Activated CD8-positive, alpha-beta memory T cell treated with anti-CD3 and anti-CD28 coated beads, Interleukin-2, amount 50 U/mL, for 4 hours (primary cell): ENCODE measurements at regions not wholly inside any gene's neighbourhood (a gene's known extent, or its start where the extent isn't known, plus 50 kb on each side); places are given as distances from the start of the nearest gene placed in this dataset.
"Not testable (repeated sequence)": the region's sequence is repeated elsewhere in the genome, so short reads cannot be mapped to it uniquely, and the experiment has no call there.

ENCODE experiments used
- DNase-seq: peaks from one replicate; pipeline ENCODE4 v3.0.0-alpha.2; 2020

DNA sequence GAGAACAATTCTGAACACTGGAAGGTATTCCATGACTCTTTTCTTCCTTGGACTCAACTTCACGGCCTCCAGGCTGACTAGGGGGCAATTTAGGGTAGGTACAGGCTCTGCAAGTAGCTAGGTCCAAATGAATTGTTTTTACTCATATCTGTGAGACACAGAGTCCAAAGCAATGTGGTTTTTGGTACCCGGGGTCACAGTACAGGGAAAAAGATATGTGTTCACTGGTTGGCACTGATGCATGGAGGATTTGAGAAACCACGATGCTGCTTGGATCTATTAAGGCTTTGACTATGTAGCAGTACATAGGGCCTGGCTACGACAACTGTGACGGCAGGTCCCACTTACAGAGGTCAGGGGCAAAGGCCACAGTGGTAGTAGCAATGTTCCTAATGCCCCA is 200.6 kb downstream of the DUSP10 start:
- DNase-seq: no peak

DNA sequence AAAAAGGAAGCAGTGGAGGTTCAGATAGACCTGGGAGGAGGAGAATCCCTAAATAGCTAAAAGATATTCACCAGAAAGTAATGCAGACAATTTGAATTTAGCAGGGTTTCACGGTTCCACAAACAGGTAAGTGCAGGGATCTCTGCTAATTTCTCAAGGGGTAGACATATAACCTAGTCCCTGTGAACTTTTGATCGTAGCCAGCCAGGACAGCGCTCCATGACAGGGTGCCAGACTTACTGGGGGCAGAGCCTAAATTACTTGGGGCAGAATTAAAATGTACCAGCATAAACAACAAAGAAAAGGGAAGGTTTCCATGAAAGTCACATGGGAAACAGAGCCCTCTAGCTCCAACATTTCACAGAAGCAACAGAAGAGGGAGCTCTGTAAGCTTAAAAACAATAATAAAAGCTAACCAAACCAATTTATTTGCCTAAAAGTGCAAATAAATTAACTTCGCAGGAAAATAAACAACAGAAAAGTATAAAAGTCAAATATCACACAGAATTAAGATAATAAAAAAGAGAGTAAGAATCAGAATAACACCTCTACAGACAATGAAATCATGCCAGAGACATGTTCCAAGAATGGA is 198.3 kb downstream of the DUSP10 start:
- no peak for DNase-seq

DNA sequence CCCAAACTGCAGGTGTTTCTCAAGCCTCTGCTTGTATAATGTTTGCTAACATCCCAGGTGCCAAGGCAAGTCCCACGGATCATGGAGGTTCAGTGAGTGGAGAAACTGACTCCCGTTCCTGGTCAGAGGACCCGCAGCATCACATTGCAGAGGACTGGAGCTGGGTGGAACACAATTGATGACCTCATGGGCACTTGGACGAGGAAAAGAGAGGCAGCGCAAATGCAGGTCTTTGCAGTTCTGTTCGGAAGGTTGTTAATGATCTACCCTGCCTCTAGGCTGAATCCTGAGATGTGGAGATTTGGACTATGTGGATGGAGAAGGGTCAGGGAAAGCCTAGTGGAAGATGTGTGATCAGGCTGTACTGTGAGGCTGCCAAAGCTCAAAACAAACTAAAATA is 192.9 kb downstream of the DUSP10 start:
- no peak for DNase-seq

DNA sequence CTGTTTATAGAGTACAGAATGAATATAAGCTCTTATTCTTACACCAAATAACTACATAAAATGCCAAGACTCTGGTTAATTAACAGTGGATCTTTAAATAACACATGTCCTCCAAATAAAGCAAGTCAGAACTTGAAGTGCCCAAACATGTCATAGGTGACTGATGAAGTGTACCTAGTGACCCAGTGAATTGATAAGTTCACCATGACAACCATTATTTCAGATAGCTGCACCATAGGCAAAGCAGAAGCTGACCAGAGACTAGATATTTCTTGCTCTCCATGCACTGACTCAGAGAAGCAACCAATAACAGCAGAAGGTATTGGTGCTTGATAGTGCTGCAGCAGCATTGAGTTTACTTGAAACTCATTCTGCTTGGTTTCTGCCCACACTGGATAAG is 192.1 kb downstream of the DUSP10 start:
- no peak for DNase-seq

DNA sequence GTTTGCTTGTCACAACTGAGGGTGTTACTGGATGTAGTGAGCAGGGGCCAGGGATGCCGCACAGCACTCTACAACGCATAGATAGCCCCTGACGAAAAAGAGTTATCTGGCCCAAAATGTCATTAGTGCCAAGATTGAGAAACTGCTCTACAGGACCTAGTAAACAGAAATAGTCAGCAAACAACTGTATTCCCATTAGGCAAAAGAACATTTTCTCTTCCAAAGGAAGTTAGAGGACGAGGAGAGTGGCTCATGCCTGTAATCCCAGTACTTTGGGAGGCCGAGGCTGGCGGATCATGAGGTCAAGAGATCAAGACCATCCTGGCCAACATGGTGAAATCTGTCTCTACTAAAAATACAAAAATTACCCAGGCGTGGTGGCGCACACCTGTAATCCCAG is 189.1 kb downstream of the DUSP10 start:
- not testable (repeated sequence) for DNase-seq

DNA sequence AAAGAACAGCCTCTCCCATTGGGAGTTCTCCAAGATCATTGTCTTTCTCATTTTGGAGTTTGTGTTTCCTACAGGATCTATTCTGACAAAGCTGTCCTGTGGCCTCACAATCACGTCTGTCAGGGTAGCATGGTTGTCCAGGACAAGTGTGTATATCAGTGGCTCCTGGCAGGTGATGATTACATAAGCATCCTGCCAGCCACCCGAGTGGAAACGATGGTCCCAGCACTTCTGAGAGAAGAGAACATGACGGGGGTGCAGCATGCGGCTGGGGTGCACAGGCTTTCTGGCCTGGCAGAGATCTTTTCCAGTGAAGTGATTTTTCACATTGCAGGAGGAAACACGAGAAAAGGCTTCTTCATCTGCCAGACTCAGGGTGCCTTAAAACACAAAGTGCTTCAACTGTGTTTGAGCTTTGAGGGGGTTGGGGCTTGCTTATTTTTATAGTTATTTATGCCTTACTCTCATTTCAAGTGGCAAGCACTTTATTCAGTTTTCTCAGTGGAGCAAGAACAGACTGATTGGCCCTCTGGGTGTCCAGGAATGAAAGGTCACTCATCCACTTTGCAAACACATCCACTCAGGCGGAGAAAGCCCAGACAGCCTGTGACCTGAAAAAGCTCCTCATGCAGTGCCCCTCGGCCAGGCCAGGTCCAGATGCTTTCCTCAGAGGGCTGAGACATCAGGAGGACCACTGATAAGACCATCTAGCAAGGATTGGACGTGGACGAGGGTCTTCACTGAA is 186.0 kb downstream of the DUSP10 start:
- DNase-seq: no peak

DNA sequence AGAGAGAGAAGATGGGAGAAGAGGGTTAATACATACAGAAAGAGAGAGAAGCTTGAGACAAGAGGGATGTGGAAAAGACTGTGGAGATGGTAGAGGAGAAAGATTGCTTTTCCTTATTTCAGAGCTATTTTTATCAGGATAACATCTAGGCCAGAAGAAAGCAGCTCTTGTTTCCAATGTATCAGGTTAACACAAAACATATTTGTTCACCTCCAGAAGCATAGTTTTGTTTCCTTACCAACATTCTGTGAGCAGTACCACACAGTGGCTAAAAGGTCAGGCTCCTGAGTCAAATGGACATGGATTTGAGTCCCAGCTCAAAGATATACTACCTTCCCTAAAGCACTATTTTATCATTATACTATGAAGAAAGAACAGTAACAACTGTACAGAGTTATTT is 185.5 kb downstream of the DUSP10 start:
- no peak for DNase-seq

DNA sequence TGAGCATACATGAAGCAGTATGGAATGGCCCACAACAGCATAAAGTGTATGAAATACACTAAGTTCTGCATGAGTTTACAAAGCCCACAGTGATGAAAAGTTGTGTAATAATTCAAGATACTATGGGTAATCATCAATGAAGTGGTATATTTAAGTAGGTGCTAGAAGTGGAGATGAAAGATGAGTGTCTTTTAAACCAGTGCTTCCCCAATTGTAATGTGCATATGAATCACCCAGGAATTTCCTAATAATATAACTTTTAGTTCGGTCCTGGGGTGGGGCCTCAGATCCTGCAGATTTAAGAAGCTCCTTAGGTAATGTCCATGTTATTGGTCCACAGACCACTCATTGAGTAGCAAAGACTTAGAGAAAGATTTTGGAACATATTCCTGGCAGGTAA is 184.9 kb downstream of the DUSP10 start:
- DNase-seq: no peak

DNA sequence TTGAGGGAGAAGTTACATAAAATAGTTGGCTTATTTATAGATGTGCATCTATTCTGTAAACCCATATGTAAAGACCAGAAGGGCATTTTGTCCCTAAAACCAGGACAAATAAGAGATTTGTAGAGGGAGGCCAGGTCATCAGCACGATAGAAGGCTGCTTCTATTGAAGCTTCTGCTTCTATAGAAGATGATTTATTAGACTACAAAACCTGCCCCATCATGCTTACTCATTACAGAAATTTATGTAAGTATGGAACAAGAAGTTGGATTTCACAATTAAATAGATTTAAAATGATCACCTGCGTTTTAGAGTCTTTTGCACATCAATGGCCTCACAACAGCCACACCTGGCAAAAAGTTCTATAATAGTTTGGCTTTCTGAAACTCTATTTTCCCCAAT is 183.5 kb downstream of the DUSP10 start:
- no peak for DNase-seq

DNA sequence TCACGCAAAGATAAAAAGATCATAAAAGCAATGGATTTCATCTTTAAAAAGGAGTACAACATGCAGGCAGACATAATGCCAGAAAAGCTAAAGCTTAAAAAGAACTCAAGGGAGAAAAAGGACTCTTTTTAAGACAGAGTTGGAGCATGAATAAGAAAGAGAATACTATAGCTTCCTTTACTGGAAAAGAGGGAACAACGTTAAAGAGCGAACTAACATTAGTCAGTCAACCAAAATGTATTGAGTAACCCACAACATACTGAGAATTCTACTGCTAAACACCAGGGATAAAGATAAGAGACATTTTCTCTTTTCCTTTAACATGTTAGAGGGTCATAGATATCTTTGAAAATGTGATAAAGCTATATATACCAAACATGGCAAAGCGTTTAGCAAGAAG is 182.0 kb downstream of the DUSP10 start:
- no peak for DNase-seq

DNA sequence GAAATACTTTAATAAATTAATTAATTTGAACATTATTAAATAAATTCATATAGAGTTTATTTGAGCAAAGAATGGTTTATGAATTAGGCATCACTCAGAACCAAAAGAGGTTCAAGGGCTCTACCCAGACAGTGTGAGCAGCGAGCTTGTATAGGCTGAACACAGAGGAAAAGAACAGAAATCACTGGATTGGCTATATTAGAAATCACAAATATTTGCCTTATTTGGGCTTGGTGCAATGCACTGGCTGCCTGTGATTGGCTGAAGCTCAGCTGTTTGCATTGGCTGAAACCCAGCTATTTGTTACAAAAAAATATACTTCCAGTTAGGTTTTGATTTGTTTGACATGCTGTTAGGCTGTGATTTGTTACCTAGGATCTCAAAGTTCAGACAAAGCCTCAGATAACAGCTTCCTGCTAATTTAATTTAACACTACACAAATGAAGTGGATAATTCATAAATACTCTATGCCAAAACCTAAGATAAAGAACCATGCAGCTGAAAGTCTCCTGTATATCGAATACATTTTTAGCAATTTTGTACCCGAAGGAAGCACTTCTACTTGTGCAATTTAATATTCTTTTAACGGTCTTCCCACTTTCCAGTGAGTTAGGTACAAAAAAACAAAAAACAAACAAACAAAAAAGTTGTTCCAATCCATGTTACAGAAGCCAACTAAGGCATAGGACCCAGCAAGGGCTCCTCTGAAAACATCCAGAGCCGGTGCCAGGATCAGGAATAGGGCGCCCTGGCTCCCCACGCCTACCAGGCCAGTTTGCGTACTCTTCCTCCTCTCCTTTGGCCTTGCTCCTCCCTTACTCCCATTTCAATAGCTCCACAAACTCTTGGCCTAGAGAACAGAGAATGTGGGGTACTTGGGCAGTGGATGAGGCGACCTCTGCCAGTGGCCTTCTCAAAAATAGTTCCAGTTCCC is 179.1 kb downstream of the DUSP10 start:
- DNase-seq: no peak

DNA sequence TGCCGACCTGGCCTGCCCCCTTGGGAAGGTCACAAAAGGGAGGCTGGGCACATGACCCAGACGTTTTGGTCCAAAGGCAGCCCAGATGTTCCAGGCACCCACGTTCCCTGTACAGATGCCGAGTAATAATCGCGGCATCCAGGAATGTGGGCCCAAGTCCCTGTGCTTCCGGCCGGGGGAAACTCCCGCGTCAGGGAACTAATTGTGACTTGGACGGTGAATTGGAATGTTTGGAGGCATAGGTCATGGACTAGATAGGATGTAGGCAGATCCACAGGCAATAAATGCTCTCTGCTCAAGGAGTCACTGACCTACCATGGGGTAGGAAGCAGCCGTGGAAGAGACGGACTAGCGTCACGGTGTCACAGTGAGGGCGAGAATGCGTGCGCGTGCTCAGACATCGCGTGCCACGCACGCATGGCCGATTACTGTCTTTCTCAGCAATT is 178.4 kb downstream of the DUSP10 start:
- DNase-seq: no peak

DNA sequence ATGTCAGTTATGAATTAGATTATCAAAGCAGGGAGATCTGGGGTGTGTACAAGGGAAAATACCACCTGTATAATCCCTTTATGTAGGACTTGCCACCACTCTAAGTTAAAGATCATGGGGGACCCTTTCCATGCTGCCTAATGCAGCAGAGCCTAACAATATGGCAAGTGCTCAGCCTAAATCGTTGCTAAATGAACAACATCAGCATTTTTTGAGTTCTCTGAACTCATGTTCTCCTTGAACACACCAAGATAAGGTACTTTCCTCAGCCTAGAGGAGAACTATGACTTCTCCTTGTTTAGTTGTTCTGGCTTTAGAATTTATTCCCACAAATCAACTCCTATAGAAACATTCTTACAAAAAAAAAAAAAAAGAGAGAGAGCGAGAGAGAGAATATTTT is 177.0 kb downstream of the DUSP10 start:
- no peak for DNase-seq

DNA sequence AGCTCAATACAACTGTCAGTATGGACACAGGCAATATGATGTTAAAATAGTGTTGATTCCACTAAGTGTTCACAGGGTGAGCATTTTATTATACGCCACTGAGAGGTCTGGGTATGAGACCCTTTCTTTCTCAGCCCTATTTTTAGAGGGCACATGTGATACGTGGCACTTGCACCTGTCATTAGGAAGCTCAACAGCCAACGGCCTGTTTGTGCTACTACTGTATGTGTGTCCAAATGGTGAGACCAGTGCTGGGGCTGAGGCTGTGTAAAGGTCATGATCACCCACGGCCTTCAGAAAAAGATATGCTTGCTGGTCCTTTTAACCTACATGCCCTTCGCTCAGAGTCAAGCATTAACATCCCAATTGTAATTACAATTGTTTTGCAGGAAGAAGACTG is 176.2 kb downstream of the DUSP10 start:
- DNase-seq: no peak

DNA sequence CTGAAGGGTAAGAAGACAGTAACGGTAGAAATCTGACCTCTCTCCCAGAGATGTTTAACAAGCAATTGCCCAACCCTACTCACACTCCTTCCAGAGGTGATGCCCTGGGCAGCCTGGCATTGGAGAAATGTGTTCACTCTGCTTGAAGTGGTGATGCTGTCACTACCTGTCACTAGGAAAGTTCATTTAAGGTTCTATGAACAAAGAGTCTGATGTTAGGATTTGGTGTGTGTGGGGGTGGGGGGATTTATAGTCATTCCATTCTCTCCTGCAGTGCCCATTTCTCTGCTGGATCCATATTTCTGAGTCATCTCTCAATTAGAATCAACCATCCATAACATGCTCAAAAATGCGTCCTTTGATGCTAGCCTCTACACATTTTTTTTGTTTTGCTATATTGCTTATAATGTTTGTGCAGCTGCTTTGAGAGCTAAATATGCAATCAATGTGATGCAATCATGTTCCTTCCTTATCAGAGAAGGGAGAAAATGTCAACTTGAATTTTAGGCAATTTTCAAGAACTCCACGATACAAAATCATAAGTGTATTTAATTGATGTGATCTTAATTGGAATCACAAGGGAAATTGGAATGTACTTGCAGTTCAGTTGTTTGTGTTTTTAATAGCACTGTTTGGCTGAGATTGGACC is 173.9 kb downstream of the DUSP10 start:
- DNase-seq: no peak

DNA sequence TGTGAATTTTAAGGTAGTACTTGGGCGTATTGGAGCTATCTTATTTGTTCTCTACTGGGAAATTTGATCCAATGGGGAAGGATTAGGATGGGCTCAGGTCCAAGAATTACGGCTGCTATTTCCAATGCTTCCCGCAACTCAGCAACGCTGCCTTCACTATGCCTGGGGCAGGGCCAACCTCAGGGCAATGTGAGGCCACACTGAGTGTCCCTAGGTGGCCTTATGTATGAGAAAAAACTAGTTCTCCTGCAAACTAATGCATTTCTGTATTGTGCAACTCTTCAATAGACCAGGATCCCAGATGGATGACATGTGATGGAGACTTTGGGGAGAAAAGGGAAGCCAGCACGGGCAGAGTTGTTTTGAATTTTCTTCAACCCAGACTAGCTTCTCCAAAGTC is 168.1 kb downstream of the DUSP10 start:
- DNase-seq: no peak

DNA sequence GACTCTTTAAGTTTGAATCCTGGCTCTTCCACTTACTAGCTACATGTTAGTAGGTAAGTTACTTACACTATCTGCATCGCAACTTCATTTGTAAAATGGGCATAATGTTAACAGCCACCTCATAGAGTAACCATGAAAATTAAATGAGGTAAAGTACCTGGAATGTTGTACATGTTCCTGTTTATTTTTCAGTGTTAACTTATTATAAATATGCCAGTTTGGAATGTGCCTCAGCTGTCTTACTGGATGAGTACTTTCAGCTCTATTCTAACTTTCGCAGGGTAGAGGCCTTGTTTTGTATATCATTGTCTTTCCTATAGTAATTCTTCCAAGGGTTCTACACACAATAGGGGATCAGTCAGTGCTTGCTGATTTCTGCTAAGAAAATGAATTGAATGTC is 167.4 kb downstream of the DUSP10 start:
- DNase-seq: no peak

DNA sequence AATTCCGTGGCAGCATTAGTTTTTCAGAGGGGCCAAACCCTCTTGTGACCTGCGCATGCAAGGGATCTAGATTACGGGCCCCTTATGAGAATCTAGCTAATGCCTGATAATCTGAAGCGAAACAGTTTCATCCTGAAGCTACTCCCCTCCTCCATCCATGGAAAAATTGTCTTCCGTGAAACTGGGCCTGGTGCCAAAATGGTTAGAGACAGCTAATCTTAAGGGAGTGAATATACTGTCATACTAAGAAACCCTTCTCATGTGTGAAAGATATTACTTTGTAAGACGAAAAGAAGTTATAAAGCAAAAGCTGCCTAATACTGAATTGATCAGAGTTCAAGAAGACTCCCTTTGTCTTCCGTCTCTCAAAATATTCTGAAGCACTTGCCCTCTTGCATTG is 166.3 kb downstream of the DUSP10 start:
- no peak for DNase-seq

DNA sequence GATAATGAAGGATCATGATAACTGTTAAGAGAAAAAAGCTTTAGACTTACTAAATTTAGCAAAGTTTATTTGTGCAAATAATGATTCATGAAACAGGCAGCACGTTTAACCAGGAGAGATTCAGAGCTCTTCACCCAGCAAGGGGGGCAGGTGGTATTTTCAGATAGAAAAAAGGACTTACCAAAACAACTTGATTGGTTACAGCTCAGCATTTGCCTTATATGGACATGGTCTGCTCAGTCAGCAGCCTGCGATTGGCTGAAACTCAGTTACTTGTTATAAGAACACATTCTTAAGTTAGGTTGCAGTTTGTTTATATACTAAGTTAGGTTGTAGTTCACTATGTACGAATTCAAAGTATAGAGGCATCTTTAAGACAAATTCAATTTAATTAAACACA is 165.6 kb downstream of the DUSP10 start:
- no peak for DNase-seq

DNA sequence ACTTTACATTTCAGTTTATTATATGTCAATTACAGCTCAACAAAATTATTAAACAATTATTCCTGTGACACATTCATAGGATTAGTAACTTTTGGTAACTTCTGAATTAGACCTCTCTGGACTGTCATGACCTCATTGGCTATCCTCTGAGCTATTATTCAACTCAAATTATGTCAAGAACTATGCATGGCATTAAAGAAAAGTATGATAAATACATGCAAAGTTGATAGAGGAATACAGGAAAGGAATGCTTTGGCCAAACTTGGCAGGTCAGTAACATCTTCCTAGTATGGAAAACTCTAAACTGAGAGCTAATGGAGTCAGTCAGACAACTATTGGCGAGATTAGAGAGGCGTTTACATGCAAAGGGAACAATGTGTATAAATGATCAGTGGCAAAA is 158.4 kb downstream of the DUSP10 start:
- no peak for DNase-seq

DNA sequence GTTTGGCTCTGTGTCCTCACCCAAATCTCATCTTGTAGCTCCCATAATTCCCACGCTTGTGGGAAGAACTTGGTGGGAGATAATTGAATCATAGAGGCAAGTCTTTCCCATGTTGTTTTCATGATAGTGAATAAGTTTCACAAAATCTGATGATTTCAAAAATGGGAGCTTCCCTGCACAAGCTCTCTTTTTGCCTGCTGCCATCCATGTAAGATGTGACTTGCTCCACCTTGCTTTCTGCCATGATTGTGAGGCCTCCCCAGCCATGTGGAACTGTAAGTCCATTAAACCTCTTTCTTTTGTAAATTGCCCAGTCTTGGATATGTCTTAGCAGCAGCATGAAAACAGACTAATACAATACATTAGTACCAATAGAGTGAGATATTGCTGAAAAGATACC is 154.9 kb downstream of the DUSP10 start:
- not testable (repeated sequence) for DNase-seq

DNA sequence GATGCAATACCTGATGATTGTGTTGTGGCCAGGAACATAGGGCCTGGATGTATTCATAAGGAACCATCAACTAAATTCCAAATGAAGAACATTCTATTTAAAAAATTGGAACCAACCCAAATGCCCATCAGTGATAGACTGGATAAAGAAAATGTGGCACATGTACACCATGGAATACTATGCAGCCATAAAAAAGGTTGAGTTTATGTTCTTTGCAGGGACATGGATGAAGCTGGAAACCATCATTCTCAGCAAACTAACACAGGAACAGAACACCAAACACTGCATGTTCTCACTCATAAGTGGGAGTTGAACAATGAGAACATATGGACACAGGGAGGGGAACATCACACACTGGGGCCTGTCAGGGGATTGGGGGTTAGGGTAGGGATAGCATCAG is 150.6 kb downstream of the DUSP10 start:
- not testable (repeated sequence) for DNase-seq

DNA sequence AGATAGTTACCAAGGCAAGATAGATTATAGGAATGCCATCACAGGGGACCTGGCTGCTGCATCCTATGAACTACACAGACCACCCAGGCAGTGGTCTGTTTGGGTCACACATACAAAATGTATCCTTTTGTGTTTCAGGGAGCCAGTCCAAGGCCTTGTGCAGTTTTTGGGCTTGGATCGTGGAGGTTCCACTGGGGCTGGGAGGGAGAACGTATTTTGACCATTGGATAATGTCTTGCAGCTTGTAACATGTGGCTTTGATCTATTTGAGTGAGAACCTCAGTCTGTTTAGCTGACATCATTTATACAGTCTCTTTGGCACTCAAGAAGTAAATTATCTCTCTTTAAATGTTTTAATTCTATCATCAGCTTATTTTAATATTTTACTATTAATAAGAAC is 147.3 kb downstream of the DUSP10 start:
- no peak for DNase-seq
